ENCODE measurements at regions not wholly inside any gene's neighbourhood (a gene's known extent, or its start where the extent isn't known, plus 50 kb on each side); places are given as distances from the start of the nearest gene placed in this dataset.

- no peaks in the 10 kb centered on the region for H3K9me3 ChIP-seq (ENCODE audit: insufficient read depth, low read depth, low read length)
- no peak overlapping the region for H3K27ac ChIP-seq (ENCODE audit: low read length)
- no peak overlapping the region for H3K4me3 ChIP-seq (ENCODE audit: low read length)
- H3K4me1 ChIP-seq (ENCODE audit: insufficient read depth, low read length) = peaks cover 16% of the 10 kb centered on the region
- H3K9ac ChIP-seq (ENCODE audit: low read depth, low read length) = no peak overlapping the region
- H3K27me3 ChIP-seq (ENCODE audit: insufficient read depth, low read length) = peaks cover 5% of the 10 kb centered on the region; the same call in 1 of the 2 replicates
- no peaks in the 10 kb centered on the region for H3K36me3 ChIP-seq (ENCODE audit: insufficient read depth, low read depth, low read length)
Observed at GRCh38 chr1:163406772-163407171, 85.0 kb downstream of the NUF2 start.

- Histone ChIP-seq H3K4me1 (ENCODE audit: insufficient read depth, low read length) (peaks cover 16% of the 10 kb centered on the region), H3K9me3 (ENCODE audit: insufficient read depth, low read depth, low read length) (no peaks in the 10 kb centered on the region), H3K36me3 (ENCODE audit: insufficient read depth, low read depth, low read length) (no peaks in the 10 kb centered on the region), H3K4me3 (ENCODE audit: low read length) (no peak overlapping the region), H3K9ac (ENCODE audit: low read depth, low read length) (no peak overlapping the region), H3K27ac (ENCODE audit: low read length) (no peak overlapping the region), H3K27me3 (ENCODE audit: insufficient read depth, low read length) (peaks cover 5% of the 10 kb centered on the region; the same call in 1 of the 2 replicates)
Observed at GRCh38 chr1:163408262-163408661, 86.5 kb downstream of the NUF2 start.

- Histone ChIP-seq H3K9me3 (ENCODE audit: insufficient read depth, low read depth, low read length) (no peaks in the 10 kb centered on the region), H3K4me1 (ENCODE audit: insufficient read depth, low read length) (peaks cover 10% of the 10 kb centered on the region), H3K4me3 (ENCODE audit: low read length) (peak overlapping the region; percentile 29; the same call in 1 of the 2 replicates), H3K27ac (ENCODE audit: low read length) (no peak overlapping the region), H3K9ac (ENCODE audit: low read depth, low read length) (no peak overlapping the region; the same call in 1 of the 2 replicates), H3K36me3 (ENCODE audit: insufficient read depth, low read depth, low read length) (no peaks in the 10 kb centered on the region), H3K27me3 (ENCODE audit: insufficient read depth, low read length) (peaks cover 5% of the 10 kb centered on the region; the same call in 1 of the 2 replicates)
Observed at GRCh38 chr1:163410073-163410999, 88.6 kb downstream of the NUF2 start.

- H3K27me3 ChIP-seq (ENCODE audit: insufficient read depth, low read length) = peaks cover 5% of the 10 kb centered on the region; the same call in 1 of the 2 replicates
- H3K9ac ChIP-seq (ENCODE audit: low read depth, low read length) = no peak overlapping the region
- H3K36me3 ChIP-seq (ENCODE audit: insufficient read depth, low read depth, low read length) = no peaks in the 10 kb centered on the region
- H3K4me1 ChIP-seq (ENCODE audit: insufficient read depth, low read length) = peaks cover 10% of the 10 kb centered on the region
- H3K4me3 ChIP-seq (ENCODE audit: low read length) = no peak overlapping the region
- no peak overlapping the region for H3K27ac ChIP-seq (ENCODE audit: low read length)
- H3K9me3 ChIP-seq (ENCODE audit: insufficient read depth, low read depth, low read length) = no peaks in the 10 kb centered on the region
Observed at GRCh38 chr1:163412221-163412620, 90.5 kb downstream of the NUF2 start.

GRCh38 chr1:163414778-163415177, 93.0 kb downstream of the NUF2 start:
- no peak overlapping the region for H3K4me3 ChIP-seq (ENCODE audit: low read length)
- H3K36me3 ChIP-seq (ENCODE audit: insufficient read depth, low read depth, low read length) = no peaks in the 10 kb centered on the region
- no peaks in the 10 kb centered on the region for H3K9me3 ChIP-seq (ENCODE audit: insufficient read depth, low read depth, low read length)
- H3K27ac ChIP-seq (ENCODE audit: low read length) = no peak overlapping the region
- H3K4me1 ChIP-seq (ENCODE audit: insufficient read depth, low read length) = peaks cover 10% of the 10 kb centered on the region
- no peak overlapping the region for H3K9ac ChIP-seq (ENCODE audit: low read depth, low read length)
- H3K27me3 ChIP-seq (ENCODE audit: insufficient read depth, low read length) = no peaks in the 10 kb centered on the region

GRCh38 chr1:163421701-163422100, 99.9 kb downstream of the NUF2 start:
- H3K4me1 ChIP-seq (ENCODE audit: insufficient read depth, low read length) = peaks cover 4% of the 10 kb centered on the region; the same call in 1 of the 2 replicates
- no peak overlapping the region for H3K9ac ChIP-seq (ENCODE audit: low read depth, low read length)
- no peaks in the 10 kb centered on the region for H3K9me3 ChIP-seq (ENCODE audit: insufficient read depth, low read depth, low read length)
- no peaks in the 10 kb centered on the region for H3K36me3 ChIP-seq (ENCODE audit: insufficient read depth, low read depth, low read length)
- no peak overlapping the region for H3K4me3 ChIP-seq (ENCODE audit: low read length)
- no peak overlapping the region for H3K27ac ChIP-seq (ENCODE audit: low read length)
- H3K27me3 ChIP-seq (ENCODE audit: insufficient read depth, low read length) = no peaks in the 10 kb centered on the region

GRCh38 chr1:163422738-163423404, 101.1 kb downstream of the NUF2 start:
- Histone ChIP-seq H3K36me3 (ENCODE audit: insufficient read depth, low read depth, low read length) (no peaks in the 10 kb centered on the region), H3K27ac (ENCODE audit: low read length) (no peak overlapping the region), H3K9me3 (ENCODE audit: insufficient read depth, low read depth, low read length) (no peaks in the 10 kb centered on the region), H3K4me3 (ENCODE audit: low read length) (no peak overlapping the region), H3K4me1 (ENCODE audit: insufficient read depth, low read length) (peaks cover 14% of the 10 kb centered on the region; the same call in 1 of the 2 replicates), H3K27me3 (ENCODE audit: insufficient read depth, low read length) (no peaks in the 10 kb centered on the region), H3K9ac (ENCODE audit: low read depth, low read length) (no peak overlapping the region)

GRCh38 chr1:163426505-163427251, 104.9 kb downstream of the NUF2 start:
- no peak overlapping the region for H3K27ac ChIP-seq (ENCODE audit: low read length)
- no peak overlapping the region for H3K9ac ChIP-seq (ENCODE audit: low read depth, low read length)
- no peaks in the 10 kb centered on the region for H3K9me3 ChIP-seq (ENCODE audit: insufficient read depth, low read depth, low read length)
- no peaks in the 10 kb centered on the region for H3K36me3 ChIP-seq (ENCODE audit: insufficient read depth, low read depth, low read length)
- no peaks in the 10 kb centered on the region for H3K27me3 ChIP-seq (ENCODE audit: insufficient read depth, low read length)
- H3K4me1 ChIP-seq (ENCODE audit: insufficient read depth, low read length) = peaks cover 15% of the 10 kb centered on the region; the same call in 1 of the 2 replicates
- H3K4me3 ChIP-seq (ENCODE audit: low read length) = no peak overlapping the region; the same call in 1 of the 2 replicates

GRCh38 chr1:163427279-163427678, 105.5 kb downstream of the NUF2 start:
- H3K27me3 ChIP-seq (ENCODE audit: insufficient read depth, low read length) = no peaks in the 10 kb centered on the region
- H3K36me3 ChIP-seq (ENCODE audit: insufficient read depth, low read depth, low read length) = no peaks in the 10 kb centered on the region
- H3K27ac ChIP-seq (ENCODE audit: low read length) = no peak overlapping the region
- H3K4me1 ChIP-seq (ENCODE audit: insufficient read depth, low read length) = peaks cover 15% of the 10 kb centered on the region; the same call in 1 of the 2 replicates
- no peak overlapping the region for H3K9ac ChIP-seq (ENCODE audit: low read depth, low read length)
- 0 out of 2 replicates have a peak overlapping the region, but pooled peaks have one; percentile 19 for H3K4me3 ChIP-seq (ENCODE audit: low read length)
- no peaks in the 10 kb centered on the region; the same call in 1 of the 2 replicates for H3K9me3 ChIP-seq (ENCODE audit: insufficient read depth, low read depth, low read length)

GRCh38 chr1:163436140-163436812, 114.5 kb downstream of the NUF2 start:
- H3K36me3 ChIP-seq (ENCODE audit: insufficient read depth, low read depth, low read length) = no peaks in the 10 kb centered on the region
- H3K9ac ChIP-seq (ENCODE audit: low read depth, low read length) = no peak overlapping the region

GRCh38 chr1:163439471-163439870, 117.7 kb downstream of the NUF2 start:
- Histone ChIP-seq H3K27me3 (ENCODE audit: insufficient read depth, low read length) (no peaks in the 10 kb centered on the region), H3K4me3 (ENCODE audit: low read length) (no peak overlapping the region), H3K27ac (ENCODE audit: low read length) (no peak overlapping the region), H3K9ac (ENCODE audit: low read depth, low read length) (no peak overlapping the region), H3K36me3 (ENCODE audit: insufficient read depth, low read depth, low read length) (no peaks in the 10 kb centered on the region), H3K9me3 (ENCODE audit: insufficient read depth, low read depth, low read length) (no peaks in the 10 kb centered on the region), H3K4me1 (ENCODE audit: insufficient read depth, low read length) (peaks cover 17% of the 10 kb centered on the region; the same call in 1 of the 2 replicates)

More at GRCh38 chr1:163436140-163436812, 114.5 kb downstream of the NUF2 start:
- Histone ChIP-seq H3K27me3 (ENCODE audit: insufficient read depth, low read length) (no peaks in the 10 kb centered on the region), H3K27ac (ENCODE audit: low read length) (no peak overlapping the region), H3K4me3 (ENCODE audit: low read length) (no peak overlapping the region), H3K4me1 (ENCODE audit: insufficient read depth, low read length) (no peaks in the 10 kb centered on the region), H3K9me3 (ENCODE audit: insufficient read depth, low read depth, low read length) (peaks cover 3% of the 10 kb centered on the region)

Data from iPS-20b (cell line).